ENCODE measurements at regions not wholly inside any gene's neighbourhood (a gene's known extent, or its start where the extent isn't known, plus 50 kb on each side); places are given as distances from the start of the nearest gene placed in this dataset.
"Not testable (repeated sequence)": the region's sequence is repeated elsewhere in the genome, so short reads cannot be mapped to it uniquely, and the experiment has no call there.

- no peak for DNase-seq
Observed at GRCh38 chr12:68428211-68428610, 96.0 kb upstream of the MDM1 start.

- no peak for DNase-seq
Observed at GRCh38 chr12:68428724-68429501, 96.8 kb upstream of the MDM1 start.

GRCh38 chr12:68429696-68430095 is 97.5 kb upstream of the MDM1 start:
- no peak for DNase-seq

GRCh38 chr12:68431786-68432185 is 99.6 kb upstream of the MDM1 start:
- DNase-seq = no peak

GRCh38 chr12:68432622-68433021 is 100.5 kb upstream of the MDM1 start:
- no peak for DNase-seq

GRCh38 chr12:68434391-68435298 is 102.5 kb upstream of the MDM1 start:
- DNase-seq = no peak

- DNase-seq = no peak
Observed at GRCh38 chr12:68435299-68435637, 103.1 kb upstream of the MDM1 start.

GRCh38 chr12:68435816-68436215 is 103.7 kb upstream of the MDM1 start:
- DNase-seq = no peak

DNA sequence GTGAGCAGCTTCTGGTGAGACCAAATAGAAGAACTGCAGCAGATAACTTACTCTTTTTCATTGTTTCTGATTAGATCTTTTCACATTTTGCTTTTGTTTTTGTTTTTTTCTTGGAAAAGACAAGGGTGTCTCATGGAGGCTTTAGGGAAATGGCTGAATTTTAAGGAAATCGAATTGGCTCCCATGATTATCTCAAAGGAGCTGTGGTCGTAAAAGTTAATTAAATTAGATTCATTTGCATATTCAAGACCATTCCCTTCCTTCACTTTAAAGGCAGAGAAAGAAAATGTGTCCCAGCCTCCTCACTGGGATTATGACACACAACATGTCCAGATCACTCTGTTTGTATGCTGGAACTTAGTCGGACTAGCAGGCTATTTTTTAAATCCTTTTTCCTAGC is 106.4 kb upstream of the MDM1 start:
- DNase-seq = no peak

- DNase-seq = no peak
Observed at GRCh38 chr12:68439368-68440045, 107.3 kb upstream of the MDM1 start.

DNA sequence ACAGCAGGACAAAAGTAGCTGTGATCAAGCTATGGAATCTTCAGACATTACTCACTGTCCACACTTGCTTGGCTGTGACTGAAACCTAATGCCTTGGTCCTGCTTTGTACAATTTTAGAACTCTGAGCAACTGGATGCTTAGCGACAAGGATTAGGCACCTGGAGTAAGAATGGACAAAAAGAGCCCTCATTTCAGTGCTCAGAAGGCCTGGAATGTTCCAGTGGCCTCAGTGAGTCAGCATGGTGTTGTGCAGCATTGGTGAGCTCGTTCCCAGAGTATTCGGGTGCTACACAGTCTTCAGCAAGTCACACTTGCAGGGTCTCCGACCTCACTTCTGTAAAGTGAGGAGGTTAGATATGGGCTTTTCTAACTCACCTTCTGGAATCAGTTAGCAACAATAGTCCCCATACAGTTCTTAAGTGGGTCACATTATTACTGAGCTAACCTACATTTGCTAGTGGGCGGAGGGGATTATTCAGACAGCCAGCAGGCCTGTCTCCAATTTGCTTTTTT is 108.0 kb upstream of the MDM1 start:
- DNase-seq = no peak

DNA sequence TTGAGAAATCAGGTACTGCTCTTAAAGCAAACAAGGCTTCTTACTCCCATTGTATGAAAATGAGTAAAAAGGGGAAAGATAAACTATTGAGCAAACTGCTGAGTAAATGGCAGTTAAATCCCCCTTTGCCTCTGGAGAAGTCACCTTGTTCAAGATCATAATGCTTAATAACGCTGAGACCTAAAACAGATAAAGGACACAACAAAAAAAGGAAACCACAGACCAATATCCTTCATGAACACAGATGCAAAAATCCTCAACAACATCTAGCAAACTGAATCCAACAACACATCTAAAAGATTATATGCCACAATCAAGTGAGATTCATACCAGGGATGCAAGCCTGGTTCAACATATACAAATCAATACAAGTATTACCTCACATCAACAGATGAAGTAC is 109.0 kb upstream of the MDM1 start:
- DNase-seq = no peak

- not testable (repeated sequence) for DNase-seq
Observed at GRCh38 chr12:68442353-68442972, 110.3 kb upstream of the MDM1 start.

DNA sequence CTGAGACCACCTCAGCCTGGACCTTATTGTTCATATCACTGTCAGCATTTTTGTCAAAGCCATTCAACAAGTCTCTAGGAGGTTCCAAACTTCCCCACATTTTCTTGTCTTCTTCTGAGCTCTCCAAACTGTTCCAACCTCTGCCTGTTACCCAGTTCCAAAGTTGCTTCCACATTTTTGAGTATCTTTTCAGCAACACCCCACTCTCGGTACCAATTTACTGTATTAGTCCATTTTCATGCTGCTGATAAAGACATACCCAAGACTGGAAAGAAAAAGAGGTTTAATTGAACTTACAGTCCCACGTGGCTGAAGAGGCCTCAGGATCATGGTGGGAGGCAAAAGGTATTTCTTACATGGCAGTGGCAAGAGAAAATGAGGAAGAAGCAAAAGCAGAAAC is 111.5 kb upstream of the MDM1 start:
- DNase-seq = not testable (repeated sequence)

- DNase-seq = no peak
Observed at GRCh38 chr12:68445824-68446223, 113.7 kb upstream of the MDM1 start.

GRCh38 chr12:68446384-68446783 is 114.2 kb upstream of the MDM1 start:
- no peak for DNase-seq

DNA sequence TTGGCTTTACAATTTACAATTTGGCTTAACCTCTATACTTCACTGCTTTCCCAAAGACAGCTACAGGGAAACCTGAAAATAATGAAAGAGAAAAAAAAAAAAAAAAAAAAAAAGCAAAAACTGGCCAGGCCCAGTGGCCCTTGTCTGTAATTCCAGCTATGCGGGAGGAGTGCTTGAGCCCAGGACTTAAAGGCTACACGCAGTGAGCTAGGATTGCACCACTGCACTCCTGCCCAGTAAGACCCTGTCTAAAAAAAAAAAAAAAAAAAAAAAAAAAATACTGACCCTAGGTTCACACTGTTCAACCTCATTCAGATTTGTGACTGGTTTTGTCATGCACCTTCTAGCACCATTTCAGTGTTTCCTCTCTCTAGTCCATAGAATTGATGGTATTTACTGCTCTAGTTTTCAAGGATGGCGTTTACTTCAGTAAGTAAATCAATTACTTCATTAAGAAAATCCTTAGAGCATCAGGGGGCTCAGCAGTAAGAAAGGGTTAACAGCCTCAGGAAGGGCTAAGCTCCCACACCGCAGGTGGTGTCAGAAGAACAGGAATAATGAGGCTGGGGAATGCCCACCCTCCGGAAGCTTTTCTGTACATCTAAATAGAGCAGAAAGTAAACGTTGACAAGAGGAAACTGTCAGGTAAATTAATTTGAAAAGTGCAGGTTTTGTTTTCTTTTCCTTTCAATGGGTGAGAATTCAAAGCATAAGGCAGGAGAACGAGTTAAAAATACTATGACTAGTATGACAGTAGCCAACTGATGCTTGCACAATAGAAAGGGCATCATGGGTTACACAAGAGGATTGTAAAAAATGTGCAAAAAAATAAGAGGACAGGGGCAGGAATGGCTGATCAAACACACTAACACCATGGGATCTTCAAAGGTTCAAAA is 115.0 kb upstream of the MDM1 start:
- no peak for DNase-seq

DNA sequence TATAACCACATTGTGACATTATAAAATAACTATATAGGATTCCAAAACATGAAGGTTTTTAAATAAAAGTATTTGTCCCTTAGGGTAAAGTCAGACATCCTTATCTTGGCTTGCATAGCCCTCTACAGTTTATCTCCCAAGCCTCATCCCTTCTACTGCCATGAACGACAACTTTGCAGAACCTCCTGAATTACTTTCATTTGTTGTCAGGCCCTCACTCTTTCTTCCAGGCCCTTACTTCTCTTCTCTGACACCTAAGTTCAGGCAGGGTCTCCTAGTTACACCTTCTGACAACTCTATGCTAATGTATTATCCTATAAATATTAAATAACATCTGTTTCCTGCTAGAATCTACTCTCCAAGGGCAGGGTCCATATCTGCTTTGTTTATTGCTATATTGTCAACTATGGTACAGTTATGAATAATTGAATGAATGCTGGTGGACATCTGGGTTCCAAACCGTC is 115.7 kb upstream of the MDM1 start:
- DNase-seq = no peak

- no peak for DNase-seq
Observed at GRCh38 chr12:68449196-68449595, 117.0 kb upstream of the MDM1 start.

DNA sequence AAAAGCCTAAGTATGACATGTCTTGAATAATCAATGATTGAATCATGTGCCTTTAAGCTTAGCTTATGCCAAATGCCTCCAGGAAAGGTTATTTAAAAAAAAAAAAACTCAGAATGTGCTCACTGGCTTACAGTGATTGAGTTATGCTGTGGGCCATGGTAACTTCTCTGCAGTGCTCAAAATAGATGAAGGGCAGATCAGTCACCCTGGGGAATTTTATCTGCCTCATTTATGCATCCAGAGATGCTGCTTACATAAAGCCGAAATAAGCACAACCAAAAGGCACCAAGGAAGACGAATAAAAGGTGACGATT is 118.7 kb upstream of the MDM1 start:
- DNase-seq = no peak

- DNase-seq = no peak
Observed at GRCh38 chr12:68451261-68452077, 119.3 kb upstream of the MDM1 start.

Measured in NCI-H2107 (cell line).